UCSD-AML1 (cell line): ENCODE measurements at regions not wholly inside any gene's neighbourhood (a gene's known extent, or its start where the extent isn't known, plus 50 kb on each side); places are given as distances from the start of the nearest gene placed in this dataset.
"Not testable (repeated sequence)": the region's sequence is repeated elsewhere in the genome, so short reads cannot be mapped to it uniquely, and the experiment has no call there.

ENCODE experiments used
- DNase-seq: peaks from one replicate; lab custom pipeline; 2025; ENCODE audit not compliant: unreplicated experiment; lab: John Stamatoyannopoulos, UW

DNA sequence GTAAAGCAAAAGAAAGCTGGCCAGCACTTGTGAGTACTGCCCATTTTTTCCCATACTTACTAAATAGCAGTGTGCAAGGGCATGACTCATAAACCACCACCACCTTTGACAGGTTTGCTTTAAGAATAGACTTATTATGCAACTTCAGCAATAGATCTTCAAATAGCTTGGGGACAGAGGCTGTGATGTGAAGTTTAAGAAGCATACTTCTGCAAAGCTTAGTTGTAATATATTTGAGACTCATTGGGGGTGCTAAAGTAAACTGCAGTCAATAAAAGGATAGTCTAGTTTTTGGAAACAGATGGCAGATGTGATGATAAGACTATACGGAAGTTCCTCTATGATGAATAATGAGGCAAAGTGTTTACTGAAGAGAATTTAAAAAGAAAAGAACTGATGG lies 210.0 kb downstream of the PLA2G4A start:
- no peak for DNase-seq

GRCh38 chr1:187041104-187041503 lies 212.4 kb downstream of the PLA2G4A start:
- DNase-seq, result no peak

GRCh38 chr1:187042538-187042937 lies 213.8 kb downstream of the PLA2G4A start:
- DNase-seq, result no peak

GRCh38 chr1:187043433-187043832 lies 214.7 kb downstream of the PLA2G4A start:
- DNase-seq, result not testable (repeated sequence)

GRCh38 chr1:187044411-187044810 lies 215.7 kb downstream of the PLA2G4A start:
- DNase-seq, result no peak

- no peak for DNase-seq
Observed at GRCh38 chr1:187045371-187045770, 216.6 kb downstream of the PLA2G4A start.

DNA sequence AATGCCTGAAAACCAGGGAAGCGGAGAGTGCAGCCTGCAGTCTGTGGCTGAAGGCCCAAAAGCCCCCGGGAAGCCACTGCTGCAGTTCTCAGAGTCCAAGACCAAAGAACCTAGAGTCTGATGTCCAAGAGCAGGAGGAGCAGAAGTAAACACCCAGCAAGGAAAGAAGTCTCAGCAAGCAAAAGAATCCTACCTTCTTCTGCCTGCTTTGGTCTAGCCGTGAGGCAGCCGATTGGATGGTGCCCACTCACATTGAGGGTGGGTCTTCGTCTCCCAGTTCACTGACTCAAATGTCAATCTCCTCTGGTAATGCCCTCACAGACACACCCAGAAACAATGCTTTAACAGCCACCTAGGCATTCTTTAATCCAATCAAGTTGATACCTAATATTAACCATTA lies 217.5 kb downstream of the PLA2G4A start:
- DNase-seq, result peak; percentile 7

- no peak for DNase-seq
Observed at GRCh38 chr1:187047298-187047697, 218.5 kb downstream of the PLA2G4A start.

GRCh38 chr1:187051618-187052232 lies 223.0 kb downstream of the PLA2G4A start:
- DNase-seq, result no peak

DNA sequence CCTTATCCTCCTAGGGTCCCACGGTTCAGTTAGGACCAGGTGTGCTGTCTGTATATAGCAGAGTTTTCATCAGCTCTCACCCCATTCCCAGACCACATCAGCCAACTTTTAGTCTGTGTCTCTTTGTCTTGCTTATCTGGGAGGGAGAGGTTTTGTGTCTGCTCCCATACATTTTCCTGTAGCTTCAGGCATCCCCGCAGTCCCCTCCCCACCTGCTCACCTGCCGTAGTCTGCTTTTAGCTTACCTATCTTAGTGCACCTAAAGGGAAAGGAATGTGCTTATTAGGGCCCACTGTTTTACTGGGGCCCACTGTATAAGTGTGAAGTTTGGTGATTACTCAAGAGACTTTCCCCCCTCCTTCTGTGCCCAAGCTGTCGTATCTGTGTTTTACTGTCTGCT lies 225.1 kb downstream of the PLA2G4A start:
- DNase-seq, result no peak

- no peak for DNase-seq
Observed at GRCh38 chr1:187054862-187055757, 226.4 kb downstream of the PLA2G4A start.

DNA sequence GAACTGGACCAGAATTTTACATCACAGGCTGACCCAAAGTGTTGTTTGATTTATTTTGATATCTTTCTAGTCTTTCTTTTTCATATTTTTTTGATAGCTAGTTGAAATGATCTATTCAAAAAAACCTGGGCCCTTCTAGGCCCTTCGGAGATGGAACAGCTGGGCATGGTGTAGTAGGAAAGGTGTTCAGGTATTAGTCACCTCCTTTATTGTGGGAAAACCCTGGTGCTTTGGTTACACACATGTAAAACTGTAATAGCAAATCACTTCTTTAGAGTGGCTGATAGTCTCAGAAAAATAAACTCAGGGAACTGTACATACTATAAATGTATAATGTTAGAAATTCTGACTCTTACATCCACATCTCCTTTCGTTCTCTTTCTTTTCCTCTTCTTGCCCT lies 234.5 kb downstream of the PLA2G4A start:
- no peak for DNase-seq

DNA sequence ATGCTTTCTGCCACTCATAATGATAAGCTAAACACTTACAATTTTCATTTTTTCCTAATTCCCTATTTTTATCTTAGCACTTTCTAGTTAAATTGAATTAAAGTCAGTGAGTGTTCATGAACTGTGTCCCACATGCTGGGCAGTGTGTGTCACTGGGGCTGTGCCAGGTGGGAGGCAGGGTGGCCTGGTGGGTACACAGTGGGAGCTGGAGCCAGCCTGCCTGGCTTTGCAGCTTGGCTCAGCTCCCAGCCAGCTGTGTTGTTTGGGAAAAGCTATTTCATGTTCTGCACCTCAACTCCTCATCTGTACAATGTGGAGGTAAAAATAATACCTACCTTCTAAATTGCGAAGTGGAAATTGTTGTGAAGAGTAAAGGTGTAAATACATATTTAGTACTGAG lies 238.4 kb downstream of the PLA2G4A start:
- DNase-seq, result no peak

GRCh38 chr1:187070076-187070475 lies 241.3 kb downstream of the PLA2G4A start:
- DNase-seq, result no peak

DNA sequence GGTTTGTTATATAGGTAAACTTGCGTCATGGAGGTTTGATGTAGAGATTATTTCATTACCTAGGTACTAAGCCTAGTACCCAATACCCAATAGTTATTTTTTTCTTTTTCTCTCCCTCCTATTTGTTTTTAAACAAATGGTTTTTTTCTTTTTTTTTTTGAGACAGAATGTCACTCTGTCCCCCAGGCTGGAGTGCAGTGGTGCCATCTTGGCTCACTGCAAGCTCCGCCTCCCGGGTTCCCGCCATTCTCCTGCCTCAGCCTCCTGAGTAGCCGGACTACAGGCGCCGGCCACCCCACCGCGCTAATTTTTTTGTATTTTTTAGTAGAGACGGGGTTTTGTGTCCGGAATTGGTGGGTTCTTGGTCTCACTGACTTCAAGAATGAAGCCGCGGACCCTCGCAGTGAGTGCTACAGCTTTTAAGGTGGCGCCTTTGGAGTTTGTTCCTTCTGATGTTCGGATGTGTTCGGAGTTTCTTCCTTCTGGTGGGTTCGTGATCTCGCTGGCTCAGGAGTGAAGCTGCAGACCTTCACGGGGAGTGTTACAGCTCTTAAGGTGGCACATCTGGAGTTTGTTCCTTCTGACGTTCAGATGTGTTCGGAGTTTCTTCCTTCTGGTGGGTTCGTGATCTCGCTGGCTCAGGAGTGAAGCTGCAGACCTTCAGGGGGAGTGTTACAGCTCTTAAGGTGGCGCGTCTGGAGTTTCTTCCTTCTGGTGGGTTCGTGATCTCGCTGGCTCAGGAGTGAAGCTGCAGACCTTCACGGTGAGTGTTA lies 243.7 kb downstream of the PLA2G4A start:
- peak; percentile 39 for DNase-seq

DNA sequence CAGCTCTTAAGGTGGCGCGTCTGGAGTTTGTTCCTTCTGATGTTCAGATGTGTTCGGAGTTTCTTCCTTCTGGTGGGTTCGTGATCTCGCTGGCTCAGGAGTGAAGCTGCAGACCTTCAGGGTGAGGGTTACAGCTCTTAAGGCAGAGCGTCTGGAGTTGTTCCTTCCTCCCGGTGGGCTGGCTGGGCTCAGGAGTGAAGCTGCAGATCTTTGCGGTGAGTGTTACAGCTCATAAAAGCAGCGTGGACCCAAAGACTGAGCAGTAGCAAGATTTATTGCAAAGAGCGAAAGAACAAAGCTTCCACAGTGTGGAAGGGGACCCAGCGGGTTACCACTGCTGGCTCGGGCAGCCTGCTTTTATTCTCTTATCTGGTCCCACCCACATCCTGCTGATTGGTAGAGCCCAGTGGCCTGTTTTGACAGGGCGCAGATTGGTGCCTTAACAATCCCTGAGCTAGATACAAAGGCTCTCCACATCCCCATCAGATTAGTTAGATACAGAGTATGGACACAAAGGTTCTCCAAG lies 244.3 kb downstream of the PLA2G4A start:
- DNase-seq, result peak; percentile 46

- not testable (repeated sequence) for DNase-seq
Observed at GRCh38 chr1:187073634-187074245, 245.0 kb downstream of the PLA2G4A start.

- DNase-seq, result no peak
Observed at GRCh38 chr1:187074445-187075048, 245.8 kb downstream of the PLA2G4A start.

DNA sequence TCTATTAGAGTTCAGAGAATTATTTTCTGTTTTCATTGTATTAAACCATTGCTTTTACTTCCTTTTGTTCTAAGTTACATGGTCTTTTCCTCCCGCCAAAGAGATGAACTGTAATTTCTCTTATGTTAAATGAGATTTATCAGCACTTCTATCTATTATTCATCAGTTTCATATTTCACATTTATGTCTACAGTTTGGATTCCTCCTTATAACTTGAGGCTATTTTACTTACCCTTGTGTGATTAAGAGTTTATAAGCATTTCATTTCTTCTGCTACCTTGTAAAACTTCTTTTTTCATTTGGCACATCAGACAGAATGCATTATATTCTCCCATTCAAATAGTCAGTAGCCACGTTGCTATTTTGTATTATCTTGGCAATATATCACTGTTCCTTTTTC lies 248.2 kb downstream of the PLA2G4A start:
- no peak for DNase-seq

DNA sequence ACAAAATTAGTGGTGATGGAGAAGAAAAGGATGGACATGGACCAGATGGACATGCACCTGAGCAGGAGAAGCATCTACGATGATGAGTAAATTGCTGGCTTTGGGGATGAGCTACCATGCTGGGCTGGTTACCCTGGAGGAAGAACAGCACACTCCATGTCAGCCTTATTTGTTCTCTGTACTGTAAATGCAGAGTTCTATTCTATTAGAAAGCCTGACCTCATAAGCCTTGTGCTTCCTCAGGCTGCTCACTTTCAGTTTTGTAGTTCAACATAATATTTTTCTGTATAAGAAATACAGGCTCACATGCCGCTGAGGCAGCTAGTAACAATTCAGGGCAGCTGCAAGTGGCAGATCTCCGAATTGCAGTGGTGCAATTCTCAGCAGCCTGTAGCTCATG lies 249.6 kb downstream of the PLA2G4A start:
- DNase-seq, result no peak

- no peak for DNase-seq
Observed at GRCh38 chr1:187078916-187079315, 250.2 kb downstream of the PLA2G4A start.
